ENCODE measurements at regions not wholly inside any gene's neighbourhood (a gene's known extent, or its start where the extent isn't known, plus 50 kb on each side); places are given as distances from the start of the nearest gene placed in this dataset.

- DNase-seq (ENCODE audit: low read depth), result no peak
- in situ Hi-C loops (cut with HindIII; ENCODE audit: low pct_unique_long_range_greater_than_20kb, low sequenced_read_pairs), result no loop called here
Measured at GRCh38 chr2:16166327-16166981, 226.1 kb downstream of the MYCN start.

GRCh38 chr2:16165518-16166326 lies 225.4 kb downstream of the MYCN start:
- in situ Hi-C loops (cut with HindIII; ENCODE audit: low pct_unique_long_range_greater_than_20kb, low sequenced_read_pairs), result no loop called here
- DNase-seq (ENCODE audit: low read depth), result no peak

- no peak for DNase-seq (ENCODE audit: low read depth)
- in situ Hi-C loops (cut with HindIII; ENCODE audit: low pct_unique_long_range_greater_than_20kb, low sequenced_read_pairs), result no loop called here
Measured at GRCh38 chr2:16162491-16163040, 222.2 kb downstream of the MYCN start.

GRCh38 chr2:16161768-16162490 lies 221.6 kb downstream of the MYCN start:
- in situ Hi-C loops (cut with HindIII; ENCODE audit: low pct_unique_long_range_greater_than_20kb, low sequenced_read_pairs), result no loop called here
- no peak for DNase-seq (ENCODE audit: low read depth)

GRCh38 chr2:16161085-16161565 lies 220.8 kb downstream of the MYCN start:
- in situ Hi-C loops (cut with HindIII; ENCODE audit: low pct_unique_long_range_greater_than_20kb, low sequenced_read_pairs), result no loop called here
- DNase-seq (ENCODE audit: low read depth), result no peak

GRCh38 chr2:16160281-16161084 lies 220.1 kb downstream of the MYCN start:
- in situ Hi-C loops (cut with HindIII; ENCODE audit: low pct_unique_long_range_greater_than_20kb, low sequenced_read_pairs), result no loop called here

GRCh38 chr2:16156411-16156810 lies 216.1 kb downstream of the MYCN start:
- in situ Hi-C loops (cut with HindIII; ENCODE audit: low pct_unique_long_range_greater_than_20kb, low sequenced_read_pairs), result no loop called here
- no peak for DNase-seq (ENCODE audit: low read depth)

More at GRCh38 chr2:16160281-16161084, 220.1 kb downstream of the MYCN start:
- no peak for DNase-seq (ENCODE audit: low read depth)

GRCh38 chr2:16155766-16156165 lies 215.4 kb downstream of the MYCN start:
- in situ Hi-C loops (cut with HindIII; ENCODE audit: low pct_unique_long_range_greater_than_20kb, low sequenced_read_pairs), result no loop called here
- DNase-seq (ENCODE audit: low read depth), result no peak

GRCh38 chr2:16155366-16155765 lies 215.0 kb downstream of the MYCN start:
- DNase-seq (ENCODE audit: low read depth), result no peak
- in situ Hi-C loops (cut with HindIII; ENCODE audit: low pct_unique_long_range_greater_than_20kb, low sequenced_read_pairs), result no loop called here

- DNase-seq (ENCODE audit: low read depth), result no peak
- in situ Hi-C loops (cut with HindIII; ENCODE audit: low pct_unique_long_range_greater_than_20kb, low sequenced_read_pairs), result no loop called here
Measured at GRCh38 chr2:16154501-16155280, 214.3 kb downstream of the MYCN start.

- in situ Hi-C loops (cut with HindIII; ENCODE audit: low pct_unique_long_range_greater_than_20kb, low sequenced_read_pairs), result no loop called here
- DNase-seq (ENCODE audit: low read depth), result no peak
Measured at GRCh38 chr2:16154061-16154460, 213.7 kb downstream of the MYCN start.

GRCh38 chr2:16153754-16154035 lies 213.3 kb downstream of the MYCN start:
- in situ Hi-C loops (cut with HindIII; ENCODE audit: low pct_unique_long_range_greater_than_20kb, low sequenced_read_pairs), result no loop called here

GRCh38 chr2:16152928-16153753 lies 212.8 kb downstream of the MYCN start:
- in situ Hi-C loops (cut with HindIII; ENCODE audit: low pct_unique_long_range_greater_than_20kb, low sequenced_read_pairs), result no loop called here
- no peak for DNase-seq (ENCODE audit: low read depth)

More at GRCh38 chr2:16153754-16154035, 213.3 kb downstream of the MYCN start:
- no peak for DNase-seq (ENCODE audit: low read depth)

GRCh38 chr2:16152071-16152927 lies 211.9 kb downstream of the MYCN start:
- in situ Hi-C loops (cut with HindIII; ENCODE audit: low pct_unique_long_range_greater_than_20kb, low sequenced_read_pairs), result no loop called here
- DNase-seq (ENCODE audit: low read depth), result no peak

- no peak for DNase-seq (ENCODE audit: low read depth)
- in situ Hi-C loops (cut with HindIII; ENCODE audit: low pct_unique_long_range_greater_than_20kb, low sequenced_read_pairs), result no loop called here
Measured at GRCh38 chr2:16151651-16152050, 211.3 kb downstream of the MYCN start.

- in situ Hi-C loops (cut with HindIII; ENCODE audit: low pct_unique_long_range_greater_than_20kb, low sequenced_read_pairs), result no loop called here
- no peak for DNase-seq (ENCODE audit: low read depth)
Measured at GRCh38 chr2:16151281-16151570, 210.9 kb downstream of the MYCN start.
